Muscle layer of colon (tissue), 2 donors: ENCODE measurements at regions not wholly inside any gene's neighbourhood (a gene's known extent, or its start where the extent isn't known, plus 50 kb on each side); places are given as distances from the start of the nearest gene placed in this dataset.
"Not testable (repeated sequence)": the region's sequence is repeated elsewhere in the genome, so short reads cannot be mapped to it uniquely, and the experiment has no call there.

Experiments
- H3K27ac ChIP-seq: one replicate; pipeline ENCODE4 v1.7.0; 2013; ENCODE audit warnings: low read depth, mild to moderate bottlenecking, low read length, moderate library complexity
- H3K27me3 ChIP-seq, 2 donors: one replicate each; pipeline ENCODE4 v1.7.0; 2013; ENCODE audit warnings: low read length in 2 of 2, mild to moderate bottlenecking in 2 of 2; ENCODE audit not compliant: insufficient read depth in 2 of 2, control insufficient read depth in 1 of 2
- H3K36me3 ChIP-seq: one replicate; pipeline ENCODE4 v1.7.0; 2013; ENCODE audit warnings: mild to moderate bottlenecking, low read length; ENCODE audit not compliant: insufficient read depth
- H3K4me1 ChIP-seq: one replicate; pipeline ENCODE4 v1.7.0; 2013; ENCODE audit warnings: mild to moderate bottlenecking, low read length; ENCODE audit not compliant: insufficient read depth
- H3K4me3 ChIP-seq, 2 donors: one replicate each; pipeline ENCODE4 v1.7.0; 2013; ENCODE audit warnings: low read length in 2 of 2, low read depth in 1 of 2, mild to moderate bottlenecking in 1 of 2, moderate library complexity in 1 of 2
- H3K9ac ChIP-seq: one replicate; pipeline ENCODE4 v1.7.0; 2013; ENCODE audit warnings: low read length
- H3K9me3 ChIP-seq: one replicate; pipeline ENCODE4 v1.7.0; 2013; ENCODE audit warnings: mild to moderate bottlenecking, low read length
- donor health status: abdominal sarcoma.
- donor health status: Adenocarcinoma of cecum.

DNA sequence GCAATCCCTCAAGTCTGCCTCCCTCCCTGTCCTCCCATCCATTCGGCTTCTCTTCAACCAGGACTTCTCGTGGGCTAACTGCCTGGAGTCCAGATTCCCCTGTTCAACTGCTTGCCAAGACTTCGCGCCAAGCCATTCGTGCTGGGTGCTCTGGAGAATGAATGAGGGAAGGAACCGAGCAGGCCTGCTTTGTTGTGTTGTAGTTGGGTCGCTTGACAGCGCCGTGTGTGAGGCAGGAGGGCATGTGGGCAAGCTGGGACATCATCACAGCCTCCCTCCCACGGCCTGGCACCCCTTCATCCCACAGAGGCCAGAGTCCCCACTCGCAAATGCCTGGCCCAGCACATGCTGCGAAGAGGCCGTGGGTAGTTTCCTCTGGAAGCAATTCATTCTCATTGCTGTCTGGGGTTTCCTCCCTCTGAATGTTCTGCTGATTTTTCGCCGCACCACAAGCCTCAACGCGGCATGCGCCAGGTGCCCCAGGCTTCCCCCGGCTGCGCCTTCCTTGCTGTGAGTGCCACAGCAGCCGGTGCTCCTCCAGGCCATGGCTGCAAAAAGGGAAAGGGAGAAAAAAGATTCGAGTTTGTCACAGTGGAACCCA lies 336.0 kb downstream of the QKI start:
- Histone ChIP-seq H3K27ac (no peak overlapping the region), H3K9me3 (no peaks in the 10 kb centered on the region)

DNA sequence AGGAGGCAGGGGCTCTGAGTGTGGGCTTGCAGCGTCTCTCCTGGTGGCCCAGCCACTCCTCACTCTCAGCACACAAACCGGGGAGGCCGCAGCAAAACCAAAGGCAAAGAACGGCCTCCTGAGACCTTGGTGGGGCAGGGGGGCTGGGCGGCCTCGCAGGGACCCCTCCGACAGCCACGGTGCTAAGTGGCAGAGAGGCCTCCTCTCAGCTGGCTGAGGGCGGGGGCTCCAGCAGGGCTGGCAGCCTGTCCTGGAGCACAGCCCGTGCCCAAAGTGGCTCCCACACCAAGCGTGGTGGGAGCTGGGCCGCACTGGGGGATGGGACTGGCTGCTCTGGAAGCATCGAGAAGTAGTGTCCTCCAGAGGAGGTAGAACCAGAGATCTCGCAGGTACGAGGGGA lies 334.4 kb downstream of the QKI start:
- Histone ChIP-seq H3K27me3 (no peaks in the 10 kb centered on the region), H3K9ac (no peak overlapping the region), H3K36me3 (no peaks in the 10 kb centered on the region), H3K4me1 (no peaks in the 10 kb centered on the region), H3K27ac (no peak overlapping the region), H3K4me3 (no peak overlapping the region), H3K9me3 (no peaks in the 10 kb centered on the region)

More for the DNA sequence above, 336.0 kb downstream of the QKI start:
- H3K27me3 ChIP-seq, result no peaks in the 10 kb centered on the region
- no peaks in the 10 kb centered on the region for H3K36me3 ChIP-seq
- no peak overlapping the region for H3K9ac ChIP-seq
- no peak overlapping the region for H3K4me3 ChIP-seq
- H3K4me1 ChIP-seq, result no peaks in the 10 kb centered on the region

DNA sequence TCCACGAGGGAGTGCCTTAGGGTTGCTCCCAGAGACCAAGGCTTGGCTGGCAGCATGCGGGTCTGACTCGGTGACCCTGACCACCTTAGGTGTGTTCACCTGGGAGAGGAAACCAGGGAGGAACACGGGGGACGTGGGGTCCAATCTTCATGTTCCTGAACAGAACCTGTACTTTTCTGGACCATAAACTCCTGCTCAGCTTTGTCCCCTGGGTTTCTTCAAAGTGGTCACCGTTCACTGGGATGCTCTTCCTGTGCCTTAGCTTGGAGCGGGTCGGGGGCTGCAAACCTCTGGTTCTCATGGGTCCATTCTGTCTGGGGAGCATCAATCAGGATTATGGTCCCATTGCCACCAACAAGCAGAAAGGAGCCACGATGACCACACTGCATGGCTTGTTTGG lies 333.5 kb downstream of the QKI start:
- Histone ChIP-seq H3K9me3 (no peaks in the 10 kb centered on the region), H3K27ac (no peak overlapping the region), H3K4me1 (no peaks in the 10 kb centered on the region), H3K36me3 (no peaks in the 10 kb centered on the region), H3K9ac (no peak overlapping the region), H3K27me3 (no peaks in the 10 kb centered on the region), H3K4me3 (no peak overlapping the region)

DNA sequence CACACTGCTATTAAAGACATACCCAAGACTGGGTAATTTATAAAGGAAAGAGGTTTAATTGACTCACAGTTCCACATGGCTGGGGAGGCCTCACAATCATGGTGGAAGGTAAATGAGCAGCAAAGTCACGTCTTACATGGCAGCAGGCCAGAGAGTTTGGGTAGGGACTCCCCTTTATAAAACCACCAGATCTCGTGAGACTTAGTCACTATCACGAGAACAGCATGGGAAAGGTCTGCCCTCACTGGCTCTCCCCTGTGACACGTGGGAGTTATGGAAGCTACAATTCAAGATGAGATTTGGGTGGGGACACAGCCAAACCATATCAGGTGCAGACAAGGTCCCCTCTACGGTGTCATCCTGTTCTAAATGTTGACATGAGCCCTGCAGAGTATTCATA lies 332.5 kb downstream of the QKI start:
- not testable (repeated sequence) for H3K27ac ChIP-seq

DNA sequence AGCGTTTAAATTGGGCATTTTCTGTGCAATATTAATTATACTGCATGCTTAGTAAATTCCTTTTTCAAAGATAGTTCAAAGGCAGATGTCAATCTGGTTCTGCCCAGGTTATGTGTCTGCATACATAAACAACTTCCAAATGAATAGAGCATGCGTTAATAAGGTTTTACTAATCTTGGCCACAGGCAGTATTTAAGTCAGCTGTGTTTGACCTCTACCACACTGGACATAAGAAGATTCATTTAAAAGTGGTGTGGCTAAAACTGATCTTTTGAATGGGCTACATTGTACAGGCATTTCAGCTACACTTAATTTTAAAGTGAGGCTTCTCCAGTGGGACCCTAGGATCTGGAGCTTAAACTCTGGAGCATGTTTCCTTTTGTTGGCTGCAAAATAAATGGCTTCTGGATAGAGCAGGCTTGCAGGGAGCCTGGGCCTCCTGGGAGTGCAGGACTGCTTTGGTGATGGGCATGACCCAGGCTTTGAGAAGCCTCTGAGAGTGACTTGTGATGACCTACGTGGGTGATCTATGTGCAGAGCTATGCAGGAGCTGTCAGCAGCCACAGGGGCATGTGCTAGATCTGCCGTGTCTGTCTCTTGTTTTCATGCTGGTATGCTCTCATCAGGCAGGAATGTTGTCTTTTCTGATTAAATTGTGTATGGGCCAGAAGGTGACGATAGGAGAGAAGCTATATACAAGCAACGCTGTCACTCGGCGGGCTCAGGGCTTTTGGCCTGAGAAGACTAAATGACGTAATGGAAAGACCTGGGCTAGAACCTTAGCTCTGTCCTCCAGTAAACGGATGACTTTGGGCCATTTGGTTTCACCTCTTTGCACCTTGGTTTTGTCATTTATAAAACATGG lies 331.2 kb downstream of the QKI start:
- Histone ChIP-seq H3K4me3 (no peak overlapping the region), H3K27ac (no peak overlapping the region), H3K27me3 (no peaks in the 10 kb centered on the region), H3K36me3 (no peaks in the 10 kb centered on the region), H3K4me1 (no peaks in the 10 kb centered on the region), H3K9me3 (no peaks in the 10 kb centered on the region), H3K9ac (no peak overlapping the region)

More for the DNA sequence above, 332.5 kb downstream of the QKI start:
- not testable (repeated sequence) for H3K9ac ChIP-seq, H3K9me3 ChIP-seq, H3K36me3 ChIP-seq, H3K27me3 ChIP-seq, H3K4me3 ChIP-seq, H3K4me1 ChIP-seq

DNA sequence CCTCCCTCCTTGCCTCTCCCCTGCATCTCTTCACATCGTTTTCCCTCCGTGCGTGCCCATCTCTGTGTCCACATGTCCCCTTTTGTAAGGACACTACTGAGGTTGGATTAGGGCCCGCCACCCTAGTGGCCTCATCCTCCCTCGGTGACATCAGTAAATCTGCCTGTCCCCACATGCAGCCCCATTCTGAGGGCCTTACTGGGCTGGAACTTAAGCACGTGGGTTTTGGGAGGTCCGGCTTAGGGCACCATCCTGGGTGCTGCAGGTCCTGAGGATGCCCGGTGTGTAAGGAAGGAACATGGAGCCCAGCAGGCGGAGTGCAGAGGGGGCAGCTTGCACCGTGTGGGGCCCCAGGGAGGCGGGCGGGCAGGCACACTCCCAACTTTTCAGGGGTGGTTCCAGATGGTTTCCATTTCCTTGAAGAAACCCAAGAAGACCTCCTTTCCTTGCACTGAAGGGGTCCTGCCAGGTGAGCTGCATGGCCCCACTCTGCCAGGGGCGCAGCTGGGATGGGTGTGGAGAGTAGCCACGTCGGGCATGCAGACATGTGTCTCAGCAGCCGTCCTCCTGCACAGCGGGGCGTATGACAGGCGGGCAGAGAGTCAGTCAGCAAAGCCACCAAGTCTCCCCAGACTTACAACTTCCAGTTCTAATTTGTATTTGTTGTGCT lies 329.9 kb downstream of the QKI start:
- no peaks in the 10 kb centered on the region for H3K4me1 ChIP-seq
- H3K27ac ChIP-seq, result no peak overlapping the region
- H3K9me3 ChIP-seq, result no peaks in the 10 kb centered on the region
- H3K9ac ChIP-seq, result no peak overlapping the region
- H3K4me3 ChIP-seq, result no peak overlapping the region
- H3K27me3 ChIP-seq, result no peaks in the 10 kb centered on the region
- H3K36me3 ChIP-seq, result no peaks in the 10 kb centered on the region

DNA sequence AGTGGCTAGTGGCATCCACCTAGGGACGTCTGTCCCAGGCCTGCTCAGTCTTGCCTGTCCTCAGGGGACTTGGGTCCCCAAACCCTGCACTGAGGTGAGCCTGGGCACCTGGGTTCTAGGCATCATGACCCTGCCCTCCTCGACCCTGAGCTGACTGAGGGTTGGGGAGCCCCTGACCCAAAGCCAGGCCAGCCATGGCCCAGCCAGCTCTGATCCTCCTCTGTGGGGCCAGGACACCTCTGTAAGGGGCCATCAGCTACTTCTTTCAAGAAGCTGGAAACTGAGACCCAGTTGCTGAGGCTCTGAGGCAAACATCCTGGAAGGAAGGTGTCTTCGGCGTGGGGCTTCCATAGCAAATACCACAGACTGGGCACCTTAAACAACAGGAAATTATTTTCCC lies 329.3 kb downstream of the QKI start:
- Histone ChIP-seq H3K4me3 (no peak overlapping the region), H3K36me3 (no peaks in the 10 kb centered on the region), H3K27me3 (no peaks in the 10 kb centered on the region), H3K9me3 (no peaks in the 10 kb centered on the region), H3K27ac (no peak overlapping the region), H3K4me1 (no peaks in the 10 kb centered on the region), H3K9ac (no peak overlapping the region)

DNA sequence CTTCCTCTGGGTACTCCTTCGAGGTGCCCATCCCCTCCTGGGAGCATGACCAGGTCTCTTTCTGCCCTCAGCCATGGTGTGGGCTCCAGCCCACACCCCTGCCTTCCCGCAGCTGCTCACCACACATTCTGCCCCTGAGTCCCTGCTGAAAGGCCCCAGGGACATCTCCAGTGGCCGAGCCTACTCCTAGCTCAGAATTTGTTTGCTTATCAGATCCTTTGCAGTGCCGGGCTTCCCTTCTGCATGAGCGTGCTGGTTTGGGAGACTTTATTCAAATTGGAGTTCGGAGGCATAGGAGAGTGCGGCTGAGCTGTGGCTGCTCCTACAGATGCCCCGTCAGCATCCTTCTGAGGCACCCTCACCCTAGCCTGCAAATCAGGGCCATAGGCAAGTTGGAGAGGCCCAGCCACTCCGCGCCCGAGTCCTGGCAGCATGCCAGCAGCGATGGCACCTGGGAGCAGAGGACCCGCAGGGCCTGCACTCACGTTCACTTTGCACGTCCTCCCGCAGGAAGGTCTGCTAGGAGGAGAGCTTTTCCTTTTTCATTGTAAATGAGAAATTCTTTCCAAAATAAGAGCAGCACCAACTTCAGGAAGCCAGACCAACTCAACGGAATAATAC lies 327.3 kb downstream of the QKI start:
- Histone ChIP-seq H3K27me3 (no peaks in the 10 kb centered on the region), H3K9ac (no peak overlapping the region), H3K9me3 (no peaks in the 10 kb centered on the region), H3K4me3 (no peak overlapping the region), H3K36me3 (no peaks in the 10 kb centered on the region), H3K27ac (no peak overlapping the region), H3K4me1 (no peaks in the 10 kb centered on the region)

DNA sequence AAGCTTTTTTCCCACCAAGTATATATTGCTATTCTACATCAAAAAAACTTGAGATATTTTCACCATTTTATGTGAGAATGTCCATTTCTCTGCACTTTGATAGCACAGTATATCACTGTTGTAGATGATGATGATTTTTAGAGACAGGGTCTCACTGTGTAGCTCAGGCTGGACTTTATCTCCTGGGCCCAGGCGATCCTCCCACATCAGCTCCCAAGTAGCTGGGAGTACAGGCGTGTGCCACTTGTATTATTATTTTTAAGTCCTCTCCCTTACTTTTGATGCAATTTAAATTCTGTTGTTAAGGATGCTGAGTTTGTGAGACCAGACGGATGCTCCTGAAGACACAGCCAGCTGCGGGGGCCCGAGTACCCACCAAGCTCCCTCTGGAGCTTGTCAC lies 326.8 kb downstream of the QKI start:
- Histone ChIP-seq H3K27ac (no peak overlapping the region), H3K4me3 (no peak overlapping the region), H3K9me3 (no peaks in the 10 kb centered on the region), H3K36me3 (no peaks in the 10 kb centered on the region), H3K4me1 (no peaks in the 10 kb centered on the region), H3K27me3 (no peaks in the 10 kb centered on the region), H3K9ac (no peak overlapping the region)

DNA sequence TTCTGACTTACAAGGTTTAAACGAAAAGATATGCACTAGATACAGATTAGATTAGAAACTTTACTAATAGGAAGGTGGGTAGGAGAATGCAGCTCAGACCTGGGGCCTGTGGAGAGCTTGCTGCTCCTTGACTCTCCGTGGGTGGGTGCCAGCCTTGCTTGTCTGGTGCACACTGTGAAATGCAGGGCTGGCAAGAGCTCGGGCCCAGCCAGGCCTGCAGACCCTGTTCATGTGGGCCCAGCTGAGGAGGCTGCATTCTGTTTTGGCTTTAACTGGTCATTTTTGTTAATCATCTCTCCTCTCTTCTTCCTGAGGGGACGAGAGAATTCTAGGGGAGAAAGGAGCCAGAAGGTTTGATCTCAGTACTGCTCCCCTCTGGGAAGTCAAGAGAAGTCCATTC lies 325.4 kb downstream of the QKI start:
- no peaks in the 10 kb centered on the region for H3K9me3 ChIP-seq
- H3K4me3 ChIP-seq, result no peak overlapping the region
- H3K36me3 ChIP-seq, result no peaks in the 10 kb centered on the region
- no peaks in the 10 kb centered on the region for H3K27me3 ChIP-seq
- no peak overlapping the region for H3K27ac ChIP-seq
- no peak overlapping the region for H3K9ac ChIP-seq
- H3K4me1 ChIP-seq, result no peaks in the 10 kb centered on the region

DNA sequence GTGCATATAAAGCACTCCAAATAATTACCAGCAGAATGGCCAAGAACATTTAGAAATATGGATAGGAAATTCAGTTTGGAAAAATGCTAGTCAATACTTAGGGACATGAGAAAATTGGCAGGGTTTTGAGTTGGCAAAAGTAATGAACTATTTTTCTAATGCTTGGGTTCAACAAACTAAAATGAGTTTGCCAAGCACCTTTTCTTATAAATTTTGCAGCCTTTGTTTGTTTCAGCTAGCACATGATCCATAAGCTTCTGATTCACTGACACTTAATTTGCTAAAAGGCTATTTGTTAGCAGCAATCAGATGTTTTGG lies 324.8 kb downstream of the QKI start:
- Histone ChIP-seq H3K36me3 (no peaks in the 10 kb centered on the region), H3K27ac (no peak overlapping the region), H3K9me3 (no peaks in the 10 kb centered on the region), H3K4me3 (no peak overlapping the region), H3K27me3 (no peaks in the 10 kb centered on the region), H3K4me1 (no peaks in the 10 kb centered on the region), H3K9ac (no peak overlapping the region)
